ENCODE measurements at regions not wholly inside any gene's neighbourhood (a gene's known extent, or its start where the extent isn't known, plus 50 kb on each side); places are given as distances from the start of the nearest gene placed in this dataset.
"Not testable (repeated sequence)": the region's sequence is repeated elsewhere in the genome, so short reads cannot be mapped to it uniquely, and the experiment has no call there.

GRCh38 chr4:3893590-3893989 lies 127.4 kb downstream of the ADRA2C start:
- H3K4me3 ChIP-seq (ENCODE audit: insufficient read depth, low read depth, low read length); H2AFZ ChIP-seq (ENCODE audit: low read depth, low read length); H3K4me3 Mint-ChIP-seq (ENCODE audit: unreplicated experiment); H3K27me3 ChIP-seq (ENCODE audit: insufficient read depth, low read length); H3K9me3 Mint-ChIP-seq (ENCODE audit: unreplicated experiment); H3K36me3 ChIP-seq (ENCODE audit: insufficient read depth, low read length); H3K79me2 ChIP-seq (ENCODE audit: insufficient read depth, low read length); H3K27ac Mint-ChIP-seq (ENCODE audit: unreplicated experiment); H3K27ac ChIP-seq (ENCODE audit: low read depth, low read length); H3K36me3 Mint-ChIP-seq (ENCODE audit: low read depth, unreplicated experiment); H3K4me1 Mint-ChIP-seq (ENCODE audit: low read depth, unreplicated experiment); H3K9ac ChIP-seq (ENCODE audit: low read length); H3K4me2 ChIP-seq (ENCODE audit: low read length); FAIRE-seq; H3K4me1 ChIP-seq (ENCODE audit: insufficient read depth, low read length); H4K20me1 ChIP-seq (ENCODE audit: insufficient read depth, low read length); DNase-seq (ENCODE audit: low read depth); H3K9me3 ChIP-seq (ENCODE audit: insufficient read depth, low read depth, low read length): not testable (repeated sequence)
- H3K27me3 Mint-ChIP-seq (ENCODE audit: low read depth, unreplicated experiment), result peaks cover 40% of the 10 kb centered on the region

GRCh38 chr4:3894086-3894959 lies 128.1 kb downstream of the ADRA2C start:
- H3K79me2 ChIP-seq (ENCODE audit: insufficient read depth, low read length); H3K4me1 ChIP-seq (ENCODE audit: insufficient read depth, low read length); H3K4me3 Mint-ChIP-seq (ENCODE audit: unreplicated experiment); H3K4me3 ChIP-seq (ENCODE audit: insufficient read depth, low read depth, low read length); H3K9ac ChIP-seq (ENCODE audit: low read length); H4K20me1 ChIP-seq (ENCODE audit: insufficient read depth, low read length); H3K4me1 Mint-ChIP-seq (ENCODE audit: low read depth, unreplicated experiment); H3K4me2 ChIP-seq (ENCODE audit: low read length); H3K27me3 ChIP-seq (ENCODE audit: insufficient read depth, low read length); H3K9me3 Mint-ChIP-seq (ENCODE audit: unreplicated experiment); DNase-seq (ENCODE audit: low read depth); H3K27ac ChIP-seq (ENCODE audit: low read depth, low read length); H2AFZ ChIP-seq (ENCODE audit: low read depth, low read length); H3K9me3 ChIP-seq (ENCODE audit: insufficient read depth, low read depth, low read length); FAIRE-seq; H3K36me3 ChIP-seq (ENCODE audit: insufficient read depth, low read length); H3K36me3 Mint-ChIP-seq (ENCODE audit: low read depth, unreplicated experiment): not testable (repeated sequence)
- Mint-ChIP-seq H3K27me3 (ENCODE audit: low read depth, unreplicated experiment) (peaks cover 40% of the 10 kb centered on the region), H3K27ac (ENCODE audit: unreplicated experiment) (peak overlapping the region; percentile 70)

- H3K27ac Mint-ChIP-seq (ENCODE audit: unreplicated experiment), result no peak overlapping the region
- Histone ChIP-seq H3K36me3 (ENCODE audit: insufficient read depth, low read length) (no peaks in the 10 kb centered on the region), H3K9ac (ENCODE audit: low read length) (no peak overlapping the region), H3K4me2 (ENCODE audit: low read length) (no peak overlapping the region), H3K27me3 (ENCODE audit: insufficient read depth, low read length) (no peaks in the 10 kb centered on the region), H2AFZ (ENCODE audit: low read depth, low read length) (no peak overlapping the region), H3K4me3 (ENCODE audit: insufficient read depth, low read depth, low read length) (no peak overlapping the region), H3K27ac (ENCODE audit: low read depth, low read length) (no peak overlapping the region), H3K9me3 (ENCODE audit: insufficient read depth, low read depth, low read length) (no peaks in the 10 kb centered on the region), H3K4me1 (ENCODE audit: insufficient read depth, low read length) (no peaks in the 10 kb centered on the region), H3K79me2 (ENCODE audit: insufficient read depth, low read length) (no peaks in the 10 kb centered on the region), H4K20me1 (ENCODE audit: insufficient read depth, low read length) (no peaks in the 10 kb centered on the region)
- H3K36me3 Mint-ChIP-seq (ENCODE audit: low read depth, unreplicated experiment), result no peaks in the 10 kb centered on the region
- FAIRE-seq (no peak), DNase-seq (ENCODE audit: low read depth) (no peak)
- TF ChIP-seq EZH2 (IDR thresholded peaks at IDR 0.05; ENCODE audit: insufficient read depth, low read length) (no peak), CTCF (IDR thresholded peaks at IDR 0.05; ENCODE audit: insufficient read depth, low read depth, low read length) (no peak)
- no peak overlapping the region for H3K4me3 Mint-ChIP-seq (ENCODE audit: unreplicated experiment)
- peaks cover 8% of the 10 kb centered on the region for H3K4me1 Mint-ChIP-seq (ENCODE audit: low read depth, unreplicated experiment)
- peaks cover 29% of the 10 kb centered on the region for H3K27me3 Mint-ChIP-seq (ENCODE audit: low read depth, unreplicated experiment)
- H3K9me3 Mint-ChIP-seq (ENCODE audit: unreplicated experiment), result no peaks in the 10 kb centered on the region
These were observed 130.3 kb downstream of the ADRA2C start for GRCh38 chr4:3896441-3896840.

GRCh38 chr4:3896871-3897578 lies 130.8 kb downstream of the ADRA2C start:
- not testable (repeated sequence) for H3K4me1 ChIP-seq (ENCODE audit: insufficient read depth, low read length); H3K4me3 Mint-ChIP-seq (ENCODE audit: unreplicated experiment); H3K9me3 Mint-ChIP-seq (ENCODE audit: unreplicated experiment); H3K36me3 Mint-ChIP-seq (ENCODE audit: low read depth, unreplicated experiment); H3K27ac ChIP-seq (ENCODE audit: low read depth, low read length); H3K36me3 ChIP-seq (ENCODE audit: insufficient read depth, low read length); H2AFZ ChIP-seq (ENCODE audit: low read depth, low read length); H3K27ac Mint-ChIP-seq (ENCODE audit: unreplicated experiment); H3K4me2 ChIP-seq (ENCODE audit: low read length); H3K4me3 ChIP-seq (ENCODE audit: insufficient read depth, low read depth, low read length); DNase-seq (ENCODE audit: low read depth); H3K4me1 Mint-ChIP-seq (ENCODE audit: low read depth, unreplicated experiment); H3K27me3 ChIP-seq (ENCODE audit: insufficient read depth, low read length); H3K9me3 ChIP-seq (ENCODE audit: insufficient read depth, low read depth, low read length); H3K9ac ChIP-seq (ENCODE audit: low read length); H3K79me2 ChIP-seq (ENCODE audit: insufficient read depth, low read length); FAIRE-seq; H4K20me1 ChIP-seq (ENCODE audit: insufficient read depth, low read length)
- H3K27me3 Mint-ChIP-seq (ENCODE audit: low read depth, unreplicated experiment), result peaks cover 27% of the 10 kb centered on the region
